ENCODE measurements at regions not wholly inside any gene's neighbourhood (a gene's known extent, or its start where the extent isn't known, plus 50 kb on each side); places are given as distances from the start of the nearest gene placed in this dataset.

- TF ChIP-seq CTCF (optimal IDR thresholded peaks at IDR 0.05 in 1 of 3, IDR thresholded peaks at IDR 0.05 in 1 of 3, conservative IDR thresholded peaks at IDR 0.05 in 1 of 3; ENCODE audit: extremely low read depth in 1 of 3, insufficient read depth in 2 of 3, low read length in 3 of 3) (no peak), EZH2 (IDR thresholded peaks at IDR 0.05; ENCODE audit: low read length) (no peak)
Observed at GRCh38 chr10:53675177-53675576, 902.6 kb upstream of the MBL2 start.
